ENCODE measurements at regions not wholly inside any gene's neighbourhood (a gene's known extent, or its start where the extent isn't known, plus 50 kb on each side); places are given as distances from the start of the nearest gene placed in this dataset.

DNA sequence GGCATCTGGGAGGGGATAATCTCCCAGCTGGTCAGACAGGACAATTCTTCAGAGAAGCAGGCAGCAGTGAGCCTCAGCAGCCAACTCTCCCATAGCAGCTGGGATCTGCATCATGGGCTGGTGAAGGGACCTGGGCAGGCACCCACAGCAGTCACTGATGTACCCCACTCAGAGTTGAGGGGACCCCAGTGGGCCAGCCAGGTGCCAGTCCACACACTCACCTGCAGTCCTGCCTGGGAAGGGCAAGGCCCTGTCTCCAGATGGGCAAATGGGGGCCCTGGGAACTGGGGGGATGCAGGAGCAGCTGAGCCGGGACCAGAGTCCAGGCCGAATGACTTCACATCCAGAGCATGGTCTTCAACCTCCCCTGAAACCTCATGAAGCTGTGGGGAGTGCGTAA lies 170.4 kb downstream of the ZFP36L2 start:
- TF ChIP-seq POLR2A (IDR thresholded peaks at IDR 0.05; ENCODE audit: extremely low read depth, insufficient read length) (no peak), MYC (IDR thresholded peaks at IDR 0.05; ENCODE audit: low read depth, low read length) (no peak)
- TF ChIP-seq, protein P1, sequence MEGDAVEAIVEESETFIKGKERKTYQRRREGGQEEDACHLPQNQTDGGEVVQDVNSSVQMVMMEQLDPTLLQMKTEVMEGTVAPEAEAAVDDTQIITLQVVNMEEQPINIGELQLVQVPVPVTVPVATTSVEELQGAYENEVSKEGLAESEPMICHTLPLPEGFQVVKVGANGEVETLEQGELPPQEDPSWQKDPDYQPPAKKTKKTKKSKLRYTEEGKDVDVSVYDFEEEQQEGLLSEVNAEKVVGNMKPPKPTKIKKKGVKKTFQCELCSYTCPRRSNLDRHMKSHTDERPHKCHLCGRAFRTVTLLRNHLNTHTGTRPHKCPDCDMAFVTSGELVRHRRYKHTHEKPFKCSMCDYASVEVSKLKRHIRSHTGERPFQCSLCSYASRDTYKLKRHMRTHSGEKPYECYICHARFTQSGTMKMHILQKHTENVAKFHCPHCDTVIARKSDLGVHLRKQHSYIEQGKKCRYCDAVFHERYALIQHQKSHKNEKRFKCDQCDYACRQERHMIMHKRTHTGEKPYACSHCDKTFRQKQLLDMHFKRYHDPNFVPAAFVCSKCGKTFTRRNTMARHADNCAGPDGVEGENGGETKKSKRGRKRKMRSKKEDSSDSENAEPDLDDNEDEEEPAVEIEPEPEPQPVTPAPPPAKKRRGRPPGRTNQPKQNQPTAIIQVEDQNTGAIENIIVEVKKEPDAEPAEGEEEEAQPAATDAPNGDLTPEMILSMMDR (IDR thresholded peaks at IDR 0.05; ENCODE audit: low read depth, low read length) = no peak
